MM.1S (cell line): ENCODE measurements at regions not wholly inside any gene's neighbourhood (a gene's known extent, or its start where the extent isn't known, plus 50 kb on each side); places are given as distances from the start of the nearest gene placed in this dataset.

Source experiments
- DNase-seq: peaks from one replicate; pipeline ENCODE4 v3.0.0-alpha.2; 2015
- H2AFZ ChIP-seq: fragments of 300-600 bp; sonication (generic); 2 replicates; pipeline ENCODE4 v1.6.0; 2016; ENCODE audit warnings: antibody characterized with exemption, low read length
- H3F3A ChIP-seq: fragments of 300-600 bp; sonication (generic); 2 replicates; pipeline ENCODE4 v1.6.1; 2016; ENCODE audit warnings: mild to moderate bottlenecking, antibody characterized with exemption, low read length, moderate library complexity, mixed read lengths; ENCODE audit not compliant: insufficient read depth
- H3K27ac ChIP-seq: fragments of 300-600 bp; sonication (generic); 2 replicates; pipeline ENCODE4 v1.5.1; 2016; ENCODE audit warnings: mild to moderate bottlenecking, low read length
- H3K27me3 ChIP-seq: fragments of 300-600 bp; sonication (generic); replicated peaks from 2 replicates; pipeline ENCODE4 v1.6.0; 2016; ENCODE audit warnings: low read length; ENCODE audit not compliant: insufficient read depth
- H3K36me3 ChIP-seq: fragments of 300-600 bp; sonication (generic); replicated peaks from 2 replicates; pipeline ENCODE4 v1.6.1; 2016; ENCODE audit warnings: mild to moderate bottlenecking, low read length, mixed read lengths; ENCODE audit not compliant: insufficient read depth
- H3K4me1 ChIP-seq: fragments of 300-600 bp; sonication (generic); 2 replicates; pipeline ENCODE4 v1.6.1; 2016; ENCODE audit warnings: low read length, mixed read lengths
- H3K4me2 ChIP-seq: fragments of 300-600 bp; sonication (generic); 2 replicates; pipeline ENCODE4 v1.6.0; 2016; ENCODE audit warnings: low read depth, low read length
- H3K4me3 ChIP-seq: fragments of 300-600 bp; sonication (generic); 2 replicates; pipeline ENCODE4 v1.5.1; 2016; ENCODE audit warnings: low read length, mixed read lengths
- H3K79me2 ChIP-seq: fragments of 300-600 bp; sonication (generic); 2 replicates; pipeline ENCODE4 v1.6.1; 2016; ENCODE audit warnings: mixed run types, low read length, mixed read lengths
- H3K9ac ChIP-seq: fragments of 300-600 bp; sonication (generic); 2 replicates; pipeline ENCODE4 v1.6.1; 2016; ENCODE audit warnings: low read length, mixed read lengths
- H3K9me2 ChIP-seq: fragments of 300-600 bp; sonication (generic); replicated peaks from 2 replicates; pipeline ENCODE4 v1.6.1; 2016; ENCODE audit warnings: mild to moderate bottlenecking, low read length, mixed read lengths; ENCODE audit not compliant: insufficient read depth
- H3K9me3 ChIP-seq: fragments of 300-600 bp; sonication (generic); replicated peaks from 2 replicates; pipeline ENCODE4 v1.6.1; 2016; ENCODE audit warnings: mild to moderate bottlenecking, low read length, mixed read lengths; ENCODE audit not compliant: insufficient read depth
- H4K20me1 ChIP-seq: fragments of 300-600 bp; sonication (generic); 2 replicates; pipeline ENCODE4 v1.6.1; 2016; ENCODE audit warnings: mild to moderate bottlenecking, low read length, moderate library complexity, mixed read lengths; ENCODE audit not compliant: insufficient read depth
- EZH2 ChIP-seq: fragments of 300-600 bp; sonication (generic); optimal IDR thresholded peaks from 2 replicates; pipeline ENCODE3; 2017; ENCODE audit warnings: low read depth, mild to moderate bottlenecking, antibody characterized with exemption, low read length, mixed read lengths
- EZH2phosphoT487 ChIP-seq: fragments of 300-600 bp; sonication (generic); IDR thresholded peaks from 2 replicates; pipeline ENCODE4 v1.6.1; 2018; ENCODE audit warnings: antibody characterized with exemption, low read length
- TF ChIP-seq, protein P1 (sequence below): fragments of 300-600 bp; sonication (generic); IDR thresholded peaks from 2 replicates; pipeline ENCODE4 v1.5.1; 2016; ENCODE audit warnings: antibody characterized with exemption, low read length, mixed read lengths

DNA sequence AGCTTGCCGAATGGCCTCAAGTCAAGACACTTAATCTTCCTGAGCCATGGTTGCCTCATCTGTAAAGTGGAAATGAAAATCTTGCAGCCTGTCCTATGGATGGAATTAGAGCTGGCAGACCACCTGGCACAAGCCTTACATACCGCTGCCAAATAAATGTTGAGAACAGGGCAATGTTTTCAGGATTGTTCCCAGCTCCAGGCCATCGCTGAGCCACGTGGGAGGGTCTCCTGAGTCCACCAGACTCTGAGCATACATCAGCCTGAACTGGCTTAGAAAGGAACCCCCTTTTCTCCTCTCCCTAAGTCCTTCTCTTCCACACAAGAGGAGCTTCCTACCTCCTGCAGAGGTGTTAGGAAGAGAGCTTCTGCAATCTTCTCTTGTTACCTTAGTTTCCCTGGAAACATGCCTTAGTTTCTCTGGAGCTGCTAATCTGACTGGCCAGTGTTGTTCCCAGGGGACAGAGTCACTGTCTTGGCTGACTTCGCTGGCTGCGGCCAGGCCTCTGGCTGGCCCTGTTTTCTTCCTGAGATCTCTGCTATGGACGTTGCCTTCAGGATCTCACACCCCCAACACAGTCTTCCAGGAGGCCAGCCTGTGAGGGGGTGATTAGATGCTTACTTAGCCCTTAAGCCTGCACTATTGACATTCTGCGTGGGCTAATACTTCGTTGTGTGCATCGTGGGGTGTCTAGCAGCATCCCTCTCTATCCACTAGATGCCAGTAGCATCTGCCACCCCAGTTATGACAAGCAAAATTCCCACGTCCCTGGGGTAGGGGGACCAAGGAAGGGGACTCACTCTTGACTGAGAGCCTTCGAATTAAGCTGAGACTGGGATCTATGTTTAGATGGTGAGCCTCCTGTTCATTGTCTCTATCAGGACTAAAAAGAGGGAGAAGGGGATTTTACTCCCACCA is 62.2 kb downstream of the BOD1 start:
- TF ChIP-seq EZH2 (no peak), EZH2phosphoT487 (no peak)
- TF ChIP-seq, protein P1, sequence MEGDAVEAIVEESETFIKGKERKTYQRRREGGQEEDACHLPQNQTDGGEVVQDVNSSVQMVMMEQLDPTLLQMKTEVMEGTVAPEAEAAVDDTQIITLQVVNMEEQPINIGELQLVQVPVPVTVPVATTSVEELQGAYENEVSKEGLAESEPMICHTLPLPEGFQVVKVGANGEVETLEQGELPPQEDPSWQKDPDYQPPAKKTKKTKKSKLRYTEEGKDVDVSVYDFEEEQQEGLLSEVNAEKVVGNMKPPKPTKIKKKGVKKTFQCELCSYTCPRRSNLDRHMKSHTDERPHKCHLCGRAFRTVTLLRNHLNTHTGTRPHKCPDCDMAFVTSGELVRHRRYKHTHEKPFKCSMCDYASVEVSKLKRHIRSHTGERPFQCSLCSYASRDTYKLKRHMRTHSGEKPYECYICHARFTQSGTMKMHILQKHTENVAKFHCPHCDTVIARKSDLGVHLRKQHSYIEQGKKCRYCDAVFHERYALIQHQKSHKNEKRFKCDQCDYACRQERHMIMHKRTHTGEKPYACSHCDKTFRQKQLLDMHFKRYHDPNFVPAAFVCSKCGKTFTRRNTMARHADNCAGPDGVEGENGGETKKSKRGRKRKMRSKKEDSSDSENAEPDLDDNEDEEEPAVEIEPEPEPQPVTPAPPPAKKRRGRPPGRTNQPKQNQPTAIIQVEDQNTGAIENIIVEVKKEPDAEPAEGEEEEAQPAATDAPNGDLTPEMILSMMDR, result no peak
- H3K4me2 ChIP-seq, result no peak overlapping the region
- no peaks in the 10 kb centered on the region for H3K27me3 ChIP-seq
- no peaks in the 10 kb centered on the region for H3K79me2 ChIP-seq
- no peaks in the 10 kb centered on the region for H3K9me2 ChIP-seq
- DNase-seq, result no peak
- H3K9me3 ChIP-seq, result no peaks in the 10 kb centered on the region
- H3K9ac ChIP-seq, result no peak overlapping the region
- H3K27ac ChIP-seq, result no peak overlapping the region
- no peaks in the 10 kb centered on the region for H4K20me1 ChIP-seq
- H2AFZ ChIP-seq, result no peak overlapping the region
- no peaks in the 10 kb centered on the region for H3K36me3 ChIP-seq
- no peaks in the 10 kb centered on the region for H3F3A ChIP-seq
- H3K4me1 ChIP-seq, result no peaks in the 10 kb centered on the region
- H3K4me3 ChIP-seq, result no peak overlapping the region

DNA sequence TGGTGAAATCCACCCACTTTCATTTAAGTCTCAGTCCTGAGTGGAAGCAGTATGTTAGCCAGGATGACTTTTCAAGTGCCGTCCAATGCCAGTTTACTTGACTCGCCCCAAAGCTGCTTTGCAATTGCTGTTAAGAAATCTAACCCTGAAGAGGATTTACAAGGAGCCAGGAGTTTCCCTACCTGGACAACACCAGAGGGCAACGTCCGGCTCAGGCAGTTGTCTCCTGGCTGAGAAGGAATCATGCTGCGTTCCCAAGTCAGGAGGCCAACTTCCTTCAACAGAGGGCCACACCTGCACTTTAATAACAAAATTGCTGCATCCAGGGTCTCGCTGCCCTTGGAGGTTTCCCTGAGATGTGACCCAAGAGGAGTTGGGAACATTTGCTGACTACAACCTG is 65.8 kb downstream of the BOD1 start:
- Histone ChIP-seq H3K9ac (no peak overlapping the region), H4K20me1 (no peaks in the 10 kb centered on the region), H3F3A (no peaks in the 10 kb centered on the region), H3K9me2 (no peaks in the 10 kb centered on the region), H3K9me3 (no peaks in the 10 kb centered on the region), H3K4me2 (no peak overlapping the region), H3K4me3 (no peak overlapping the region), H3K4me1 (no peaks in the 10 kb centered on the region), H3K27me3 (no peaks in the 10 kb centered on the region), H3K36me3 (no peaks in the 10 kb centered on the region), H2AFZ (no peak overlapping the region), H3K79me2 (no peaks in the 10 kb centered on the region), H3K27ac (no peak overlapping the region)
- TF ChIP-seq EZH2phosphoT487 (no peak), EZH2 (no peak)
- TF ChIP-seq, protein P1, result no peak
- no peak for DNase-seq

DNA sequence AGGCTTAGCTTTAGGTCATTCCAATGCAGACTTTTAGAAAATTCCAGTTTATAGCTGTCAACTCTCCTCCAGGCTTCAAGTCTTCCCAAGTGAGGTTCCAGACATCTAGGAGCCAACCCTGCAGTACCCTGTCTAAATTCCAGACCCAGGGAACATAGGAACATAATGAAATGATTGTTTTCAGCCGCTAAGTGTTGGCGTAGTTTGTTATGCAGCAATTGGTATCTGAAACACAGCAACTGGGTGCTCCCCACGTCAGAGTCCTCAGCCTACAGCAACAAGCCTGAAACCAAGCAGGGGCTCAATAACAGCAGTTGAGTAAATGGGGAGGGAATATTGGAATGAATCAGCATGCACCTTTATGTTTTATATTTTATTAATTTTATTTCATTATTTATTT is 66.8 kb downstream of the BOD1 start:
- Histone ChIP-seq H3K4me2 (no peak overlapping the region), H3K4me1 (no peaks in the 10 kb centered on the region), H4K20me1 (no peaks in the 10 kb centered on the region), H2AFZ (no peak overlapping the region), H3K9me3 (no peaks in the 10 kb centered on the region), H3K27me3 (no peaks in the 10 kb centered on the region), H3F3A (no peaks in the 10 kb centered on the region), H3K27ac (no peak overlapping the region), H3K9ac (no peak overlapping the region), H3K4me3 (no peak overlapping the region), H3K9me2 (no peaks in the 10 kb centered on the region), H3K36me3 (no peaks in the 10 kb centered on the region), H3K79me2 (no peaks in the 10 kb centered on the region)
- DNase-seq, result no peak
- TF ChIP-seq EZH2, result no peak
- TF ChIP-seq EZH2phosphoT487, result no peak
- TF ChIP-seq, protein P1, result no peak
